OCI-LY3 (cell line): ENCODE measurements at regions not wholly inside any gene's neighbourhood (a gene's known extent, or its start where the extent isn't known, plus 50 kb on each side); places are given as distances from the start of the nearest gene placed in this dataset.

Experiments used
- H2AFZ ChIP-seq: fragments of 200-600, 300-600 bp; shearing (Covaris generic); 2 replicates; pipeline ENCODE4 v1.6.0; 2014; ENCODE audit warnings: antibody characterized with exemption, low read depth, low read length
- H3K27ac ChIP-seq: fragments of 200-600, 300-600 bp; sonication (generic); 2 replicates; pipeline ENCODE4 v1.5.1; 2014; ENCODE audit warnings: mild to moderate bottlenecking, low read length, moderate library complexity, mixed read lengths
- H3K27me3 ChIP-seq: fragments of 200-600, 300-600 bp; sonication (generic); 2 replicates; pipeline ENCODE4 v1.6.1; 2014; ENCODE audit warnings: low read depth, low read length, mixed read lengths
- H3K36me3 ChIP-seq: fragments of 200-600, 300-600 bp; sonication (generic); replicated peaks from 2 replicates; pipeline ENCODE3; 2014; ENCODE audit warnings: low read depth, low read length, mixed read lengths
- H3K4me1 ChIP-seq: fragments of 300-600, 200-600 bp; sonication (generic); 2 replicates; pipeline ENCODE4 v1.6.1; 2014; ENCODE audit warnings: low read length, mixed read lengths
- H3K4me2 ChIP-seq: fragments of 200-600, 300-600 bp; sonication (generic); 2 replicates; pipeline ENCODE4 v1.6.1; 2014; ENCODE audit warnings: low read length, mixed read lengths
- H3K4me3 ChIP-seq: fragments of 300-600, 200-600 bp; sonication (generic); 2 replicates; pipeline ENCODE4 v1.5.1; 2014; ENCODE audit warnings: antibody characterized with exemption, mild to moderate bottlenecking, low read length, moderate library complexity
- H3K79me2 ChIP-seq: fragments of 300-600, 200-600 bp; shearing (Covaris generic); 2 replicates; pipeline ENCODE4 v1.6.1; 2014; ENCODE audit warnings: mild to moderate bottlenecking, low read length, mixed read lengths
- H3K9ac ChIP-seq: fragments of 300-600, 200-600 bp; shearing (Covaris generic); 2 replicates; pipeline ENCODE4 v1.6.0; 2014; ENCODE audit warnings: mild to moderate bottlenecking, low read length, moderate library complexity
- H3K9me3 ChIP-seq: fragments of 200-600, 300-600 bp; shearing (Covaris generic); 2 replicates; pipeline ENCODE4 v1.6.1; 2014; ENCODE audit warnings: low read length, mixed read lengths; ENCODE audit not compliant: insufficient read depth
- H4K20me1 ChIP-seq: fragments of 200-600, 300-600 bp; sonication (generic); 2 replicates; pipeline ENCODE4 v1.6.1; 2016; ENCODE audit warnings: low read length, mixed read lengths; ENCODE audit not compliant: insufficient read depth
- CTCF ChIP-seq: fragments of 200-600, 300-600 bp; sonication (generic); IDR thresholded peaks from 2 replicates; pipeline ENCODE4 v1.5.1; 2014; ENCODE audit warnings: antibody characterized with exemption, low read length, low read depth
- EZH2phosphoT487 ChIP-seq: fragments of 200-600 bp; shearing (Covaris generic); IDR thresholded peaks from 2 replicates; pipeline ENCODE4 v1.6.1; 2018; ENCODE audit warnings: antibody characterized with exemption, mixed run types, low read depth

GRCh38 chr12:124123296-124124000 is 150.4 kb downstream of the ZNF664 start:
- Histone ChIP-seq H3K4me3 (no peak overlapping the region), H3K79me2 (no peaks in the 10 kb centered on the region), H2AFZ (no peak overlapping the region), H3K9ac (no peak overlapping the region), H3K27ac (no peak overlapping the region), H3K27me3 (peaks cover 7% of the 10 kb centered on the region), H4K20me1 (no peaks in the 10 kb centered on the region), H3K9me3 (no peaks in the 10 kb centered on the region), H3K36me3 (no peaks in the 10 kb centered on the region), H3K4me1 (peaks cover 31% of the 10 kb centered on the region), H3K4me2 (no peak overlapping the region)
- TF ChIP-seq EZH2phosphoT487 (no peak), CTCF (no peak)

- Histone ChIP-seq H3K27ac (no peak overlapping the region), H3K4me3 (0 out of 2 replicates have a peak overlapping the region, but pooled peaks have one; percentile 0), H4K20me1 (no peaks in the 10 kb centered on the region), H3K9ac (no peak overlapping the region), H3K36me3 (no peaks in the 10 kb centered on the region), H3K4me2 (peak overlapping the region; percentile 25), H3K79me2 (no peaks in the 10 kb centered on the region), H3K4me1 (peaks cover 32% of the 10 kb centered on the region), H3K27me3 (peaks cover 3% of the 10 kb centered on the region), H3K9me3 (no peaks in the 10 kb centered on the region), H2AFZ (no peak overlapping the region; the same call in 1 of the 2 replicates)
- TF ChIP-seq CTCF (no peak), EZH2phosphoT487 (no peak)
Observed at GRCh38 chr12:124125203-124125871, 152.3 kb downstream of the ZNF664 start.

GRCh38 chr12:124126950-124127655 is 154.1 kb downstream of the ZNF664 start:
- H3K9ac ChIP-seq, result no peak overlapping the region
- no peaks in the 10 kb centered on the region for H3K36me3 ChIP-seq
- peak overlapping the region; percentile 11 for H3K4me2 ChIP-seq
- H2AFZ ChIP-seq, result no peak overlapping the region
- H3K4me1 ChIP-seq, result peaks cover 50% of the 10 kb centered on the region
- 0 out of 2 replicates have a peak, but pooled peaks cover 2% of the 10 kb centered on the region for H3K27me3 ChIP-seq
- no peak overlapping the region for H3K27ac ChIP-seq
- H3K9me3 ChIP-seq, result no peaks in the 10 kb centered on the region
- TF ChIP-seq EZH2phosphoT487 (no peak), CTCF (no peak)
- H4K20me1 ChIP-seq, result no peaks in the 10 kb centered on the region
- no peaks in the 10 kb centered on the region for H3K79me2 ChIP-seq
- no peak overlapping the region for H3K4me3 ChIP-seq

GRCh38 chr12:124129132-124129531 is 156.1 kb downstream of the ZNF664 start:
- Histone ChIP-seq H3K27me3 (no peaks in the 10 kb centered on the region), H3K36me3 (no peaks in the 10 kb centered on the region), H3K9me3 (no peaks in the 10 kb centered on the region), H3K9ac (no peak overlapping the region), H3K4me1 (peaks cover 50% of the 10 kb centered on the region), H4K20me1 (no peaks in the 10 kb centered on the region), H3K4me2 (no peak overlapping the region), H2AFZ (no peak overlapping the region), H3K27ac (no peak overlapping the region), H3K4me3 (no peak overlapping the region), H3K79me2 (no peaks in the 10 kb centered on the region)
- TF ChIP-seq CTCF (no peak), EZH2phosphoT487 (no peak)
